ENCODE measurements at regions not wholly inside any gene's neighbourhood (a gene's known extent, or its start where the extent isn't known, plus 50 kb on each side); places are given as distances from the start of the nearest gene placed in this dataset.

DNA sequence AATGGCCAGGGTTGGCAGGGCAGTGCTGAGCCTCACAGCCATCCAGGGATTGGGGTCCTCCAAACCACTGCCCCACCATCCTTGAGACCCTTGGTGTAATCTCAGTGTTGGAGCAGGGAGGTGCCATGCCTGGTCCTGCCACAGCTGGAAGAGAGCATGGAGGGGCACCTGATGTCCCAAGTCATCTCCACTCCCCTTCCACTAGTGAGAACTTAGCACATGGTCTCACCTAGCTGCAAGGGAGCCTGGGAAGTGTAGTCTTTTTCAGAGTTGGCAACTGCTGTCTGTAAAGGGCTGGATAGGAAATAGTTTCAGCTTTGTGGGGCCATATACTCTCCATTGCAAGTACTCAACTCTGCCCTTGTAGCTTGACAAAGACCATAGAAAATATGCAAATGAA lies 238.7 kb downstream of the RPS24 start:
- Histone ChIP-seq H3K9me3 (ENCODE audit: control insufficient read depth in 4 of 4, insufficient read depth in 3 of 4, low read length in 3 of 4) (peaks cover 0 to 5% (median 2%) of the 10 kb centered on the region in 4 donors), H3K4me3 (no peak overlapping the region), H3K27ac (ENCODE audit: low read depth in 1 of 2, low read length in 1 of 2) (no peak overlapping the region), H3K4me1 (ENCODE audit: control insufficient read depth in 5 of 5, insufficient read depth in 5 of 5, low read length in 5 of 5) (peaks cover 0 to 3% (median 0%) of the 10 kb centered on the region in 5 donors), H3K27me3 (ENCODE audit: control insufficient read depth in 3 of 3, insufficient read depth in 3 of 3, low read length in 2 of 3) (no peaks in the 10 kb centered on the region), H3K9ac (ENCODE audit: insufficient read depth in 1 of 2, low read length in 2 of 2) (no peak overlapping the region), H3K36me3 (ENCODE audit: control insufficient read depth in 4 of 4, insufficient read depth in 4 of 4, low read length in 4 of 4) (no peaks in the 10 kb centered on the region)
- TF ChIP-seq CTCF (IDR thresholded peaks at IDR 0.05; ENCODE audit: control extremely low read depth, extremely low read depth), result no peak
- ATAC-seq (ENCODE audit: insufficient read depth, low FRiP score) (no peak), DNase-seq (no peak)

DNA sequence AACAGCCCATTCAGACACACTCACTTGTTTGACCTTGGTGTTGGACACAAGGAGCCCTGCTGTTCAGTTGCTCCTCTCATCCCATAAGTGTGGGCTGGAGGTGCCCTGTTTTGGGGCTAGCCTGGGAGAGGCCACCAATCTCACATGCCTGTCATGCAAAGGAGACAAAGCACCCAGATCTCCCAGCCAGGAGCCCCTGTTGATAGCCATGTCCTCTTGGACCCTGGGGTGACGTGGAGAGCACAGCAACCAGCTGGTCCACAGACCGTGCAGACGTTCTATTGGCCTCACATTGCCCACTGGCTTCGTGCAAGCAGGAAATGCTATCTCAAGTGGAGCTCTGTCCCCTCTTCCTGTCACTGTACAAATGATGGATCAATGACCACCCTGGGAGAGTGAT lies 240.8 kb downstream of the RPS24 start:
- H3K4me1 ChIP-seq (ENCODE audit: control insufficient read depth in 5 of 5, insufficient read depth in 5 of 5, low read length in 5 of 5), result no peaks in the 10 kb centered on the region
- H3K27me3 ChIP-seq (ENCODE audit: control insufficient read depth in 3 of 3, insufficient read depth in 3 of 3, low read length in 2 of 3), result no peaks in the 10 kb centered on the region
- ATAC-seq (ENCODE audit: insufficient read depth, low FRiP score) (no peak), DNase-seq (no peak)
- H3K9ac ChIP-seq (ENCODE audit: insufficient read depth in 1 of 2, low read length in 2 of 2), result no peak overlapping the region
- TF ChIP-seq CTCF (IDR thresholded peaks at IDR 0.05; ENCODE audit: control extremely low read depth, extremely low read depth), result no peak
- no peak overlapping the region for H3K27ac ChIP-seq (ENCODE audit: low read depth in 1 of 2, low read length in 1 of 2)
- 68 to 86% methylated on average over 4 of the region's 4 CpGs for WGBS, 2 donors
- peaks cover 0 to 5% (median 0%) of the 10 kb centered on the region in 4 donors for H3K9me3 ChIP-seq (ENCODE audit: control insufficient read depth in 4 of 4, insufficient read depth in 3 of 4, low read length in 3 of 4)
- H3K36me3 ChIP-seq (ENCODE audit: control insufficient read depth in 4 of 4, insufficient read depth in 4 of 4, low read length in 4 of 4), result no peaks in the 10 kb centered on the region
- H3K4me3 ChIP-seq, result no peak overlapping the region

DNA sequence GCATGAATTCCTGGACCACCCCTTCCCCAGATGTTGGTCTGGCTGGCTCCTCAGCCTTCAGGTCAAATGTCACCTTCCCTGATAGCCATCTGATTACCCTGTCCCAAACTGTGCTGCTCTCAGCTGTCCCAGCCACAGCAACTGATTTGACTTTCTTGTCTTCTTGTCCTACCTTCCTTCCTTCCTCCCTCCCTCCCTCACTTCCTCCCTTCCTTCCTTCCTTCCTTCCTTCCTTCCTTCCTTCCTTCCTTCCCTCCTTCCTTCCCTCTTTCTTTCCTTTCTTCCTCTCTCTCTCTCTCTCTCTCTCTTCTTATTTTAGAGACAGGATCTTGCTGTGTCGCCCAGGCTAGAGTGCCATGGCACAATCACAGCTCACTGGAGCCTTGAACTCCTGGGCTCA lies 242.5 kb downstream of the RPS24 start:
- TF ChIP-seq CTCF (IDR thresholded peaks at IDR 0.05; ENCODE audit: control extremely low read depth, extremely low read depth), result no peak
- H3K4me1 ChIP-seq (ENCODE audit: control insufficient read depth in 5 of 5, insufficient read depth in 5 of 5, low read length in 5 of 5), result peaks cover 0 to 8% (median 0%) of the 10 kb centered on the region in 5 donors
- H3K27ac ChIP-seq (ENCODE audit: low read depth in 1 of 2, low read length in 1 of 2), result no peak overlapping the region
- ATAC-seq (ENCODE audit: insufficient read depth, low FRiP score), result no peak
- no peaks in the 10 kb centered on the region for H3K36me3 ChIP-seq (ENCODE audit: control insufficient read depth in 4 of 4, insufficient read depth in 4 of 4, low read length in 4 of 4)
- no peak overlapping the region for H3K4me3 ChIP-seq
- no peaks in the 10 kb centered on the region for H3K27me3 ChIP-seq (ENCODE audit: control insufficient read depth in 3 of 3, insufficient read depth in 3 of 3, low read length in 2 of 3)
- H3K9me3 ChIP-seq (ENCODE audit: control insufficient read depth in 4 of 4, insufficient read depth in 3 of 4, low read length in 3 of 4), result peaks cover 0 to 5% (median 0%) of the 10 kb centered on the region in 4 donors
- no peak overlapping the region for H3K9ac ChIP-seq (ENCODE audit: insufficient read depth in 1 of 2, low read length in 2 of 2)
- DNase-seq, result no peak
- 95 to 100% methylated on average over 1 of the region's 1 CpG for WGBS, 2 donors

GRCh38 chr10:78277314-78278057 lies 243.8 kb downstream of the RPS24 start:
- no peak for TF ChIP-seq CTCF (IDR thresholded peaks at IDR 0.05; ENCODE audit: control extremely low read depth, extremely low read depth)
- H3K9me3 ChIP-seq (ENCODE audit: control insufficient read depth in 4 of 4, insufficient read depth in 3 of 4, low read length in 3 of 4), result peaks cover 0 to 2% (median 0%) of the 10 kb centered on the region in 4 donors
- H3K4me1 ChIP-seq (ENCODE audit: control insufficient read depth in 5 of 5, insufficient read depth in 5 of 5, low read length in 5 of 5), result peaks cover 0 to 8% (median 0%) of the 10 kb centered on the region in 5 donors
- no peaks in the 10 kb centered on the region for H3K27me3 ChIP-seq (ENCODE audit: control insufficient read depth in 3 of 3, insufficient read depth in 3 of 3, low read length in 2 of 3)
- ATAC-seq (ENCODE audit: insufficient read depth, low FRiP score), result no peak
- no peak overlapping the region for H3K4me3 ChIP-seq
- no peaks in the 10 kb centered on the region for H3K36me3 ChIP-seq (ENCODE audit: control insufficient read depth in 4 of 4, insufficient read depth in 4 of 4, low read length in 4 of 4)
- DNase-seq, result no peak
- no peak overlapping the region for H3K27ac ChIP-seq (ENCODE audit: low read depth in 1 of 2, low read length in 1 of 2)
- WGBS, 2 donors, result 86 to 91% methylated on average over 11 of the region's 11 CpGs
- H3K9ac ChIP-seq (ENCODE audit: insufficient read depth in 1 of 2, low read length in 2 of 2), result no peak overlapping the region

All from lung (tissue), 11 donors.